Pancreas (tissue), 10 donors: ENCODE measurements at regions not wholly inside any gene's neighbourhood (a gene's known extent, or its start where the extent isn't known, plus 50 kb on each side); places are given as distances from the start of the nearest gene placed in this dataset.

Experiments
- ATAC-seq, 4 donors: fragments of 200-7000 bp; cut with Tn5 transposase; one replicate each; pipeline versions ENCODE4 v1.8.0 to v1.9.1; 2020; ENCODE audit warnings: mild to moderate bottlenecking in 4 of 4, moderate library complexity in 4 of 4
- DNase-seq, 6 donors: peaks; one replicate each; pipeline ENCODE4 v3.0.0-alpha.2; 2020
- FAIRE-seq: peaks from 2 replicates; lab custom pipeline; 2012; peaks lifted over from hg19 to GRCh38; lab: Jason Lieb, UNC
- H3K27ac ChIP-seq, 4 donors: fragments of 200-600 bp; sonication (generic); 1 replicate in 3 of 4; 2 replicates in 1 of 4; pipeline versions ENCODE4 v1.5.0 to v1.8.0; 2020
- H3K27me3 ChIP-seq, 4 donors: fragments of 200-600 bp; one replicate each; pipeline ENCODE4 v1.8.0; 2021
- H3K36me3 ChIP-seq, 3 donors: fragments of 200-600 bp; sonication (generic) in 1 of 3; one replicate each; pipeline versions ENCODE4 v1.5.0 to v1.8.0; 2020 to 2021
- H3K4me1 ChIP-seq, 3 donors: fragments of 200-600 bp; one replicate each; pipeline ENCODE4 v1.8.0; 2021
- H3K4me3 ChIP-seq, 4 donors: fragments of 200-600 bp; sonication (generic) in 2 of 4; one replicate each; pipeline versions ENCODE4 v1.5.0 to v1.8.0; 2020 to 2021
- H3K9me3 ChIP-seq, 4 donors: fragments of 200-600 bp; one replicate each; pipeline ENCODE4 v1.8.0; 2021
- WGBS, 2 donors: extraction: QIAGEN DNeasy Blood & Tissue Kit; methylation state at CpG; one replicate each; pipeline ENCODE4 v1.1.7; 2013; 5-methylcytosine and 5-hydroxymethylcytosine counted together
- intact Hi-C, 3 donors: fragments of 100-400 bp; cut with DNase I; formaldehyde crosslinking; loops; one replicate each; pipeline versions ENCODE4 v1.11.1 to v1.14.2; 2022
- TF ChIP-seq, protein P1 (sequence below), 4 donors: fragments of 200-600 bp; sonication (generic) in 3 of 4; IDR thresholded peaks; one replicate each; pipeline versions ENCODE4 v1.5.0 to v1.8.0; 2021; ENCODE audit warnings: antibody characterized with exemption in 4 of 4
- donor health status: healthy with polysubstance abuse.
- donor health status: DM: no; HTN: no; CAD: no; lungs with moderate emphysema.
- donor health status: DM: no; HTN: no; CAD: no.
- donor health status: control.
- donor health status: control.
- donor health status: Bipolar disorder and iron deficiency.
- donor health status: DM: yes; HTN: yes; CAD: no.
- donor health status: DM: no; HTN: no; CAD: no.
- donor health status: DM: no; HTN: no; CAD: no.
- donor health status: DM: yes; HTN: yes; CAD: no.

DNA sequence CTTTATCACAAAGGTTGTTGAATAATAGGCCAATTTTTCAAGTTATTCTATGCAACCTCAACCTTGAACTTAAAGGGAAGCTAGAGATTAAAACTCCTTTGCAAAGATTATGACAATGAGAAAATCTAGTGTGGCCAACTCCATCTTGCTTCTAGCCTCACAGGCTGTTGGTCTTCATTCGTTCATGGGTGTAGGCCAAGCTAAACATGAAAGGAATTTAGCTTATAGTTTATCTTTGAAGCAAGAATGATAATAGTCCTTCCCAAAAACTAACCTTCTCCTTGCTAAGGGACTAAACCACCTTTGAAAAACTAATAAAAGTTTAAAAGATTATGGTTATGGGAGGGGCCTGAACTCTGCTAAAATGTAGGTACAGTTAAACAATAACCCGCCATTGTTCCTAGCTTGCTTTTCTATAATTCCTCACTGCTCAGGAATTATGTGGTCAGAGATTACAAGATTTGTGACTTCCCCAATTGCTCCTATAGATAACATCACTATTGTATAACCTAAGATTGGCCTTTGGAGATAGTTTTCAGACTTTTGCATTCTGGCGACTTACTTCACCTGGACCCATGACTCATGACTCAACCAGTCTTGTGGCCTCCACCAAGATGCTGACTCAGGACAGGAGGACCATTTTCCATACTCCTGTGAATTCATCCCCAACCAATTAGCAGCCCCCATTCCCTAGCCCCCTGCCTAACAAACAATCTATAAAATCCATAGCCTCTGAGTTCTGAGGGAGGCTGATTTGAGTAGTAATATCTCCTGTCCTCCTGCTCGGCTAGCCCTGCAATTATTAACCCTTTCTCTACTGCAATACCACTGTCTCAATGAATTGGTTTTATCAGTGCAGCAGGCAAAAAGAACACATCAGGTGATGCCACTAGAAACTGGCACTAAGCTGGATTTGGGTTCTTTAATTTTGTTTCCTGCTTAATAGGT, 154.5 kb downstream of the CD83 start:
- intact Hi-C loops: no loop called here
- DNase-seq: no peak
- Histone ChIP-seq H3K36me3 (no peaks in the 10 kb centered on the region), H3K4me1 (no peaks in the 10 kb centered on the region), H3K27me3 (no peaks in the 10 kb centered on the region), H3K27ac (no peak overlapping the region), H3K4me3 (no peak overlapping the region), H3K9me3 (no peaks in the 10 kb centered on the region)
- no peak for ATAC-seq
- no peak for FAIRE-seq
- whole genome bisulfite sequencing, 2 donors: 52 to 62% methylated on average over 4 of the region's 4 CpGs
- TF ChIP-seq, protein P1, sequence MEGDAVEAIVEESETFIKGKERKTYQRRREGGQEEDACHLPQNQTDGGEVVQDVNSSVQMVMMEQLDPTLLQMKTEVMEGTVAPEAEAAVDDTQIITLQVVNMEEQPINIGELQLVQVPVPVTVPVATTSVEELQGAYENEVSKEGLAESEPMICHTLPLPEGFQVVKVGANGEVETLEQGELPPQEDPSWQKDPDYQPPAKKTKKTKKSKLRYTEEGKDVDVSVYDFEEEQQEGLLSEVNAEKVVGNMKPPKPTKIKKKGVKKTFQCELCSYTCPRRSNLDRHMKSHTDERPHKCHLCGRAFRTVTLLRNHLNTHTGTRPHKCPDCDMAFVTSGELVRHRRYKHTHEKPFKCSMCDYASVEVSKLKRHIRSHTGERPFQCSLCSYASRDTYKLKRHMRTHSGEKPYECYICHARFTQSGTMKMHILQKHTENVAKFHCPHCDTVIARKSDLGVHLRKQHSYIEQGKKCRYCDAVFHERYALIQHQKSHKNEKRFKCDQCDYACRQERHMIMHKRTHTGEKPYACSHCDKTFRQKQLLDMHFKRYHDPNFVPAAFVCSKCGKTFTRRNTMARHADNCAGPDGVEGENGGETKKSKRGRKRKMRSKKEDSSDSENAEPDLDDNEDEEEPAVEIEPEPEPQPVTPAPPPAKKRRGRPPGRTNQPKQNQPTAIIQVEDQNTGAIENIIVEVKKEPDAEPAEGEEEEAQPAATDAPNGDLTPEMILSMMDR (IDR thresholded peaks at IDR 0.05): no peak

- WGBS, 2 donors: 100% methylated on average over 1 of the region's 1 CpG
These were observed 155.1 kb downstream of the CD83 start for GRCh38 chr6:14272737-14273085.

GRCh38 chr6:14273191-14273590, 155.6 kb downstream of the CD83 start:
- intact Hi-C loops: no loop called here
- Histone ChIP-seq H3K27me3 (no peaks in the 10 kb centered on the region), H3K4me3 (no peak overlapping the region), H3K4me1 (no peaks in the 10 kb centered on the region), H3K36me3 (no peaks in the 10 kb centered on the region), H3K9me3 (no peaks in the 10 kb centered on the region), H3K27ac (no peak overlapping the region)
- WGBS, 2 donors: 88 to 89% methylated on average over 8 of the region's 8 CpGs
- TF ChIP-seq, protein P1 (IDR thresholded peaks at IDR 0.05): no peak
- ATAC-seq (no peak), DNase-seq (no peak), FAIRE-seq (no peak)

More at GRCh38 chr6:14272737-14273085, 155.1 kb downstream of the CD83 start:
- Histone ChIP-seq H3K9me3 (no peaks in the 10 kb centered on the region), H3K27me3 (no peaks in the 10 kb centered on the region), H3K4me1 (no peaks in the 10 kb centered on the region), H3K27ac (no peak overlapping the region), H3K36me3 (no peaks in the 10 kb centered on the region), H3K4me3 (no peak overlapping the region)
- intact Hi-C loops: no loop called here
- no peak for FAIRE-seq
- ATAC-seq: no peak
- TF ChIP-seq, protein P1 (IDR thresholded peaks at IDR 0.05): no peak
- no peak for DNase-seq

DNA sequence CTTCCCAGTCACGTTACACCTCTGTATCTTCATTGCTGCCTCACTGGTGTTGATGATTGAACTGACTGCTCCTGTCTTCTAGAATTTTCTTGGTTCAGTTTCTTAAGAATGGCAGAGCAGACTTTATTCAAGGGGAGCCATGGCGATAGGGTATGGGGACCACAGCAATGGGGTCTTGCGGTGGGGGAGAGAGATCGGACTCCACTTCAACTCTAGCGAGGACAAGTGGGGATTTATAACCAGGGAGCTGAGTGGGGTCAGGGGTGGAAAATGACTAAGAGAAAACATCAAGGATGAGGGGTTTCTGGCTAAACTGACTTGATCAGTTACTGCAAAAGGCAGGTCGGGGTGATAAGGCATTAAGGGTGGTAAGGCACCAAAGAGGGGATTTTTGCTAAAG, 156.4 kb downstream of the CD83 start:
- TF ChIP-seq, protein P1 (IDR thresholded peaks at IDR 0.05): no peak
- FAIRE-seq (no peak), ATAC-seq (no peak), DNase-seq (no peak)
- Histone ChIP-seq H3K27me3 (no peaks in the 10 kb centered on the region), H3K27ac (no peak overlapping the region), H3K4me1 (no peaks in the 10 kb centered on the region), H3K36me3 (no peaks in the 10 kb centered on the region), H3K4me3 (no peak overlapping the region), H3K9me3 (no peaks in the 10 kb centered on the region)
- WGBS, 2 donors: 91 to 93% methylated on average over 6 of the region's 6 CpGs
- intact Hi-C loops: no loop called here
